IPS DF 6.9 (cell line): ENCODE measurements at regions not wholly inside any gene's neighbourhood (a gene's known extent, or its start where the extent isn't known, plus 50 kb on each side); places are given as distances from the start of the nearest gene placed in this dataset.

Experiments used
- DNase-seq: peaks from one replicate; pipeline ENCODE4 v3.0.0-alpha.2; 2013; ENCODE audit warnings: low read depth, low spot score
- H3K27ac ChIP-seq: one replicate; pipeline ENCODE4 v1.5.1; 2013; ENCODE audit warnings: low read length, control low read depth
- H3K27me3 ChIP-seq: 2 replicates; pipeline ENCODE4 v1.6.1; 2013; ENCODE audit warnings: mild to moderate bottlenecking, low read length; ENCODE audit not compliant: control insufficient read depth, insufficient read depth
- H3K36me3 ChIP-seq: 2 replicates; pipeline ENCODE4 v1.6.1; 2013; ENCODE audit warnings: low read length; ENCODE audit not compliant: control insufficient read depth, insufficient read depth
- H3K4me1 ChIP-seq: 2 replicates; pipeline ENCODE4 v1.6.1; 2013; ENCODE audit warnings: low read length; ENCODE audit not compliant: control insufficient read depth, insufficient read depth
- H3K4me3 ChIP-seq: 2 replicates; pipeline ENCODE4 v1.5.1; 2013; ENCODE audit warnings: mild to moderate bottlenecking, low read length
- H3K9me3 ChIP-seq: 2 replicates; pipeline ENCODE4 v1.6.1; 2013; ENCODE audit warnings: low read length, inconsistent platforms; ENCODE audit not compliant: control insufficient read depth, insufficient read depth
- WGBS: extraction: QIAGEN DNeasy Blood & Tissue Kit; methylation state at CpG from one replicate; pipeline ENCODE4 v1.1.7; 2013; ENCODE audit warnings: mixed read lengths, missing lambda C conversion rate; ENCODE audit not compliant: insufficient read length, insufficient coverage; 5-methylcytosine and 5-hydroxymethylcytosine counted together

GRCh38 chr15:93965304-93965908, 266.0 kb upstream of the MCTP2 start:
- no peaks in the 10 kb centered on the region for H3K36me3 ChIP-seq
- no peak overlapping the region for H3K27ac ChIP-seq
- H3K4me1 ChIP-seq, result no peaks in the 10 kb centered on the region
- no peak overlapping the region for H3K4me3 ChIP-seq
- no peaks in the 10 kb centered on the region for H3K9me3 ChIP-seq
- no peaks in the 10 kb centered on the region for H3K27me3 ChIP-seq
- no peak for DNase-seq
- WGBS, result no CpG with 5 or more reads among the region's 6 CpGs

- DNase-seq, result no peak
- H3K36me3 ChIP-seq, result no peaks in the 10 kb centered on the region
- H3K27me3 ChIP-seq, result no peaks in the 10 kb centered on the region
- no peak overlapping the region for H3K4me3 ChIP-seq
- no peaks in the 10 kb centered on the region for H3K4me1 ChIP-seq
- no CpG with 5 or more reads among the region's 8 CpGs for WGBS
- H3K27ac ChIP-seq, result no peak overlapping the region
- H3K9me3 ChIP-seq, result no peaks in the 10 kb centered on the region
Measured at GRCh38 chr15:93954985-93955571, 276.3 kb upstream of the MCTP2 start.

GRCh38 chr15:93948726-93949125, 282.6 kb upstream of the MCTP2 start:
- DNase-seq, result no peak
- no peak overlapping the region for H3K27ac ChIP-seq
- H3K36me3 ChIP-seq, result no peaks in the 10 kb centered on the region
- no peaks in the 10 kb centered on the region for H3K27me3 ChIP-seq
- no peaks in the 10 kb centered on the region for H3K4me1 ChIP-seq
- WGBS, result no CpG with 5 or more reads among the region's 8 CpGs
- no peaks in the 10 kb centered on the region for H3K9me3 ChIP-seq
- no peak overlapping the region for H3K4me3 ChIP-seq

- H3K9me3 ChIP-seq, result no peaks in the 10 kb centered on the region
- H3K27me3 ChIP-seq, result no peaks in the 10 kb centered on the region
- no CpG with 5 or more reads among the region's 4 CpGs for WGBS
- no peaks in the 10 kb centered on the region for H3K36me3 ChIP-seq
- no peak overlapping the region for H3K27ac ChIP-seq
- no peaks in the 10 kb centered on the region for H3K4me1 ChIP-seq
- no peak for DNase-seq
- H3K4me3 ChIP-seq, result no peak overlapping the region
Measured at GRCh38 chr15:93943586-93943985, 287.8 kb upstream of the MCTP2 start.

- DNase-seq, result no peak
- Histone ChIP-seq H3K4me1 (no peaks in the 10 kb centered on the region), H3K27ac (no peak overlapping the region), H3K27me3 (no peaks in the 10 kb centered on the region), H3K9me3 (no peaks in the 10 kb centered on the region), H3K36me3 (no peaks in the 10 kb centered on the region), H3K4me3 (no peak overlapping the region)
- no CpG with 5 or more reads among the region's 2 CpGs for WGBS
Measured at GRCh38 chr15:93942269-93942694, 289.1 kb upstream of the MCTP2 start.

GRCh38 chr15:93941697-93942096, 289.7 kb upstream of the MCTP2 start:
- Histone ChIP-seq H3K27ac (no peak overlapping the region), H3K9me3 (no peaks in the 10 kb centered on the region), H3K27me3 (no peaks in the 10 kb centered on the region), H3K4me3 (no peak overlapping the region), H3K36me3 (no peaks in the 10 kb centered on the region), H3K4me1 (no peaks in the 10 kb centered on the region)
- no peak for DNase-seq
- no CpG with 5 or more reads among the region's 4 CpGs for WGBS

GRCh38 chr15:93940226-93940625, 291.1 kb upstream of the MCTP2 start:
- Histone ChIP-seq H3K27me3 (no peaks in the 10 kb centered on the region), H3K36me3 (no peaks in the 10 kb centered on the region), H3K4me3 (no peak overlapping the region), H3K9me3 (no peaks in the 10 kb centered on the region), H3K4me1 (no peaks in the 10 kb centered on the region), H3K27ac (no peak overlapping the region)
- WGBS, result no CpG with 5 or more reads among the region's 1 CpG
- DNase-seq, result no peak

- Histone ChIP-seq H3K27me3 (no peaks in the 10 kb centered on the region), H3K9me3 (no peaks in the 10 kb centered on the region), H3K36me3 (no peaks in the 10 kb centered on the region), H3K4me1 (no peaks in the 10 kb centered on the region), H3K27ac (no peak overlapping the region), H3K4me3 (no peak overlapping the region)
- DNase-seq, result no peak
- no CpG with 5 or more reads among the region's 5 CpGs for WGBS
Measured at GRCh38 chr15:93932164-93932776, 299.1 kb upstream of the MCTP2 start.

- no peaks in the 10 kb centered on the region for H3K9me3 ChIP-seq
- no peak overlapping the region for H3K4me3 ChIP-seq
- no peak for DNase-seq
- H3K4me1 ChIP-seq, result no peaks in the 10 kb centered on the region; the same call in 1 of the 2 replicates
- H3K36me3 ChIP-seq, result no peaks in the 10 kb centered on the region
- WGBS, result no CpG with 5 or more reads among the region's 7 CpGs
- no peak overlapping the region for H3K27ac ChIP-seq
- no peaks in the 10 kb centered on the region for H3K27me3 ChIP-seq
Measured at GRCh38 chr15:93929375-93930094, 301.8 kb upstream of the MCTP2 start.

GRCh38 chr15:93920204-93920603, 311.2 kb upstream of the MCTP2 start:
- no peaks in the 10 kb centered on the region for H3K36me3 ChIP-seq
- no CpG with 5 or more reads among the region's 4 CpGs for WGBS

More at GRCh38 chr15:93920204-93920603, 311.2 kb upstream of the MCTP2 start:
- Histone ChIP-seq H3K9me3 (no peaks in the 10 kb centered on the region), H3K27me3 (no peaks in the 10 kb centered on the region), H3K4me1 (no peaks in the 10 kb centered on the region), H3K27ac (no peak overlapping the region), H3K4me3 (no peak overlapping the region)
- DNase-seq, result no peak
